ENCODE measurements at regions not wholly inside any gene's neighbourhood (a gene's known extent, or its start where the extent isn't known, plus 50 kb on each side); places are given as distances from the start of the nearest gene placed in this dataset.

- no peaks in the 10 kb centered on the region for H3K36me3 ChIP-seq (ENCODE audit: control insufficient read depth, insufficient read depth, low read length)
- in situ Hi-C loops (cut with MboI), result no loop called here
- no peaks in the 10 kb centered on the region for H3K79me2 ChIP-seq (ENCODE audit: control insufficient read depth, insufficient read depth, low read length)
- 0% methylated on average over 4 of the region's 4 CpGs for WGBS (ENCODE audit: insufficient coverage, low coverage, missing lambda C conversion rate)
- no peaks in the 10 kb centered on the region for H4K20me1 ChIP-seq (replicated peaks; ENCODE audit: control insufficient read depth, insufficient read depth, low read length)
- H2AFZ ChIP-seq (ENCODE audit: low read depth, low read length), result no peak overlapping the region
- H3K9ac ChIP-seq (ENCODE audit: insufficient read depth in 1 of 2, low read depth in 2 of 2, low read length in 2 of 2), result no peak overlapping the region
- H3K9me1 ChIP-seq (ENCODE audit: control insufficient read depth, insufficient read depth, low read length), result no peaks in the 10 kb centered on the region
- H3K9me3 ChIP-seq (replicated peaks; ENCODE audit: control insufficient read depth, insufficient read depth, low read depth, low read length), result peaks cover 6% of the 10 kb centered on the region; the same call in 1 of the 2 replicates
- FAIRE-seq, result no peak
- H3K4me3 ChIP-seq, result no peak overlapping the region
- no TSS peak for BruUV-seq (replicated peaks)
- ChIA-PET CTCF (ENCODE audit: low intra/inter-chr PET ratio) (no interaction called here), POLR2A (no interaction called here)
- intact Hi-C loops (cut with micrococcal nuclease), result no loop called here
- DNase-seq (ENCODE audit: extremely low read depth in 1 of 4, low spot score in 3 of 4), result no peak
- no peak overlapping the region for H3K27ac ChIP-seq (ENCODE audit: extremely low read depth, low read depth, low read length)
- no peak for ATAC-seq
- no peaks in the 10 kb centered on the region; a peak in 1 of 5 replicates for H3K4me1 ChIP-seq (replicated peaks in 1 of 2; ENCODE audit: control insufficient read depth in 2 of 2, insufficient read depth in 2 of 2, low read length in 2 of 2)
- peaks cover 13% of the 10 kb centered on the region in 2 experiments; a peak in 4 of 5 replicates for H3K27me3 ChIP-seq (ENCODE audit: control insufficient read depth in 2 of 2, insufficient read depth in 2 of 2, low read length in 2 of 2)
- H3K4me2 ChIP-seq (ENCODE audit: insufficient read depth, low read length), result no peak overlapping the region
- TF ChIP-seq CBX5 (IDR thresholded peaks at IDR 0.05; ENCODE audit: borderline replicate concordance, low read depth), result no peak
- no peak for TF ChIP-seq HDAC1 (IDR thresholded peaks at IDR 0.05)
- TF ChIP-seq SMAD4 (CRISPR knock-in tag; conservative IDR thresholded peaks at IDR 0.05), result no peak
- 0 out of 2 replicates have a peak, but pooled peaks have one; percentile 29 for TF ChIP-seq ELF4 (CRISPR knock-in tag; IDR thresholded peaks at IDR 0.05)
- no peak for TF ChIP-seq ZSCAN29 (IDR thresholded peaks at IDR 0.05)
- no peak for TF ChIP-seq ZNF143 (CRISPR knock-in tag; IDR thresholded peaks at IDR 0.05)
- no peak for TF ChIP-seq SAFB (IDR thresholded peaks at IDR 0.05; ENCODE audit: borderline replicate concordance, low read depth, low read length)
- TF ChIP-seq ZBED1 (IDR thresholded peaks at IDR 0.05), result no peak
- no peak for TF ChIP-seq ATF4 (CRISPR knock-in tag; IDR thresholded peaks at IDR 0.05)
- TF ChIP-seq CTCF (IDR thresholded peaks at IDR 0.05 in 2 of 3, conservative IDR thresholded peaks at IDR 0.05 in 1 of 3; ENCODE audit: insufficient read depth in 2 of 3, low read depth in 1 of 3, low read length in 3 of 3), result no peak
- TF ChIP-seq CHD4 (IDR thresholded peaks at IDR 0.05; ENCODE audit: insufficient read depth, insufficient replicate concordance, low read depth, low read length, poor library complexity, severe bottlenecking), result no peak
- no peak for TF ChIP-seq RHOXF2B (CRISPR knock-in tag; conservative IDR thresholded peaks at IDR 0.05)
- TF ChIP-seq PCBP1 (IDR thresholded peaks at IDR 0.05; ENCODE audit: low read depth, low read length, poor library complexity, severe bottlenecking), result peak; percentile 38
- no peak for TF ChIP-seq ZFP30 (CRISPR knock-in tag; IDR thresholded peaks at IDR 0.05; ENCODE audit: borderline replicate concordance)
- no peak for TF ChIP-seq TGIF2 (CRISPR knock-in tag; IDR thresholded peaks at IDR 0.05)
- no peak for TF ChIP-seq LCOR (CRISPR knock-in tag; IDR thresholded peaks at IDR 0.05)
- no peak for TF ChIP-seq ZNF740 (CRISPR knock-in tag; IDR thresholded peaks at IDR 0.05)
- TF ChIP-seq ZNF740 (tag; IDR thresholded peaks at IDR 0.05), result no peak
- TF ChIP-seq RFX5 (IDR thresholded peaks at IDR 0.05; ENCODE audit: low read depth, low read length), result no peak
- TF ChIP-seq EP400 (IDR thresholded peaks at IDR 0.05), result no peak
- TF ChIP-seq PRMT5 (CRISPR knock-in tag; IDR thresholded peaks at IDR 0.05), result no peak
- TF ChIP-seq HNRNPK (IDR thresholded peaks at IDR 0.05; ENCODE audit: low read depth, low read length, poor library complexity, severe bottlenecking), result peak; percentile 87
These were observed 50.1 kb upstream of the CAPN7 start for GRCh38 chr3:15155840-15156360.

All from K562 (cell line).